ENCODE measurements at regions not wholly inside any gene's neighbourhood (a gene's known extent, or its start where the extent isn't known, plus 50 kb on each side); places are given as distances from the start of the nearest gene placed in this dataset.
A peak's percentile ranks its signal among the peaks of the same experiment; 100 is the strongest.

DNA sequence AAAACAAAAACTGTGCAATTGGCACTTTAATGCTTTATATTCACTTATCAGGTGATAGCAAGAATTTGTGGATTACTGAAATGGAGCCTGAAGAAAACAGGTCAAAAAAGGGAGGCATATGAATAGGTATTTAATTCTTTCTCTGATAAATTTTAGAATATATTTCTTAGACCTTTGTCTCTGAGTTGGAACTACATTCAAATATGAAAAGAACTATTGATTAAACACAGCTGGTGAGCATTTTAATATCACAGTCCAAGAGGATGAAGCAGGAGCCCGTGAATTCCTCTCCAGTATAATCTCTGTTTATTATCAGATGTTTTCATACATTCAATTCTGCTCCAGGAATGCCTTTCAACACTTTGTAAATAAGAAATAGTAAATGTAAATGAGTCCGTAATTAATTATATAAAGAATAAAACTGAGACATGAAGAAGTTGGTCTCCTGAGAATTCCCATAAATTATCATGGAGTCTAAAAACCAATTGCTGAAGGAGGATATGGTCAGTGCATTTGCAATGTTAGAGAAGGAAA is 86.3 kb upstream of the ARHGEF26 start:
- no peaks in the 10 kb centered on the region for H3K27me3 ChIP-seq (ENCODE audit: control insufficient read depth, insufficient read depth, low read length)
- no peak overlapping the region for H3K4me3 ChIP-seq (ENCODE audit: low read depth, low read length)
- no peak for DNase-seq (ENCODE audit: low read depth)
- no peaks in the 10 kb centered on the region for H3K36me3 ChIP-seq (ENCODE audit: control insufficient read depth, insufficient read depth, low read length)
- TF ChIP-seq CTCF (IDR thresholded peaks at IDR 0.05; ENCODE audit: insufficient read depth, low read length, poor library complexity, severe bottlenecking), result no peak

GRCh38 chr3:154040283-154040682 is 80.9 kb upstream of the ARHGEF26 start:
- DNase-seq (ENCODE audit: low read depth), result no peak
- H3K4me3 ChIP-seq (ENCODE audit: low read depth, low read length), result no peak overlapping the region
- no peaks in the 10 kb centered on the region for H3K36me3 ChIP-seq (ENCODE audit: control insufficient read depth, insufficient read depth, low read length)
- no peaks in the 10 kb centered on the region for H3K27me3 ChIP-seq (ENCODE audit: control insufficient read depth, insufficient read depth, low read length)
- peak; percentile 16 for TF ChIP-seq CTCF (IDR thresholded peaks at IDR 0.05; ENCODE audit: insufficient read depth, low read length, poor library complexity, severe bottlenecking)

GRCh38 chr3:154044671-154045070 is 76.5 kb upstream of the ARHGEF26 start:
- no peak for DNase-seq (ENCODE audit: low read depth)
- no peaks in the 10 kb centered on the region for H3K27me3 ChIP-seq (ENCODE audit: control insufficient read depth, insufficient read depth, low read length)
- no peak for TF ChIP-seq CTCF (IDR thresholded peaks at IDR 0.05; ENCODE audit: insufficient read depth, low read length, poor library complexity, severe bottlenecking)
- no peaks in the 10 kb centered on the region for H3K36me3 ChIP-seq (ENCODE audit: control insufficient read depth, insufficient read depth, low read length)
- no peak overlapping the region for H3K4me3 ChIP-seq (ENCODE audit: low read depth, low read length)

DNA sequence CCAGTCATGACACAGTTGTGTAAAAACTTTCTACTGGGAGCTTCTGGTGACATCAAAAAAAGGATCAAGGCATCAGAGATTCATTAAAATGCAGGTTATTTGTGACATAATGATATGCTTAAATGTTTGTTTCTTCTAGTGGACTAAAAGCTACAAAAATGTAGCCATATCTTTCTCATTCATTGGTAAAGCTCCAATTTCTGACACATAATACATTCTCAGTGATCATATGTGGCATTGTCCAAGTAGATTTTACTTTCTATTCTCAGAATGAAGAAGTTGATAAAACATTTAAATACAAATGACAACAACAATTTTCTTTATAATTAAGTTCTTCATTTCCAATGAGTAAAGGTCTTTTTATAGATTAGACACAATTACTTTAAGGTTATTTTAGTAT is 71.0 kb upstream of the ARHGEF26 start:
- DNase-seq (ENCODE audit: low read depth), result no peak
- Histone ChIP-seq H3K27me3 (ENCODE audit: control insufficient read depth, insufficient read depth, low read length) (no peaks in the 10 kb centered on the region), H3K4me3 (ENCODE audit: low read depth, low read length) (no peak overlapping the region), H3K36me3 (ENCODE audit: control insufficient read depth, insufficient read depth, low read length) (no peaks in the 10 kb centered on the region)
- TF ChIP-seq CTCF (IDR thresholded peaks at IDR 0.05; ENCODE audit: insufficient read depth, low read length, poor library complexity, severe bottlenecking), result no peak

DNA sequence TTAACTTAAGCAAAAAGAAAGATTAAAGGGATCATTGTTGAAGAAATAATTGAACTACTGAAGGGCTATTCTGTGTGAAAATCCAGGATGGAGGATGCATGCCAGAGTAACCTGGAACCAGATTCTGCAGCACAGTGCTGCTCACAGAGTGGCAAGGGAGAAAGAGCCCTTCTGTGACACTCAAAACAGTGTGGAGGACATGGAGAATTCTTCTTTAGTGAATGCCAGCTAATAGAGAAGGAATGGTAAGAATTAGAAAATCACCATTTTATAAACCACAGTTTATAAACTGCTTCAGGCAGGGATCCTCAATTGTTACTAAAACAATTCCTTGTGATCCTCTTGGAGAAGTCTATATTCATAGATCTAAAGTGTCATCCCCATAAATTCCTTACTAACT is 70.4 kb upstream of the ARHGEF26 start:
- H3K36me3 ChIP-seq (ENCODE audit: control insufficient read depth, insufficient read depth, low read length), result no peaks in the 10 kb centered on the region
- no peak for TF ChIP-seq CTCF (IDR thresholded peaks at IDR 0.05; ENCODE audit: insufficient read depth, low read length, poor library complexity, severe bottlenecking)
- no peak overlapping the region for H3K4me3 ChIP-seq (ENCODE audit: low read depth, low read length)
- no peaks in the 10 kb centered on the region for H3K27me3 ChIP-seq (ENCODE audit: control insufficient read depth, insufficient read depth, low read length)
- no peak for DNase-seq (ENCODE audit: low read depth)

GRCh38 chr3:154059833-154060232 is 61.4 kb upstream of the ARHGEF26 start:
- no peaks in the 10 kb centered on the region for H3K27me3 ChIP-seq (ENCODE audit: control insufficient read depth, insufficient read depth, low read length)
- DNase-seq (ENCODE audit: low read depth), result peak; percentile 12
- H3K36me3 ChIP-seq (ENCODE audit: control insufficient read depth, insufficient read depth, low read length), result no peaks in the 10 kb centered on the region
- H3K4me3 ChIP-seq (ENCODE audit: low read depth, low read length), result no peak overlapping the region
- no peak for TF ChIP-seq CTCF (IDR thresholded peaks at IDR 0.05; ENCODE audit: insufficient read depth, low read length, poor library complexity, severe bottlenecking)

All from kidney epithelial cell (primary cell).